ENCODE measurements at regions not wholly inside any gene's neighbourhood (a gene's known extent, or its start where the extent isn't known, plus 50 kb on each side); places are given as distances from the start of the nearest gene placed in this dataset.

- TF ChIP-seq CTCF (IDR thresholded peaks at IDR 0.05; ENCODE audit: low read depth, low read length, missing control alignments) = no peak
- H3K4me3 ChIP-seq (replicated peaks; ENCODE audit: low read depth, low read length) = no peak overlapping the region
- DNase-seq (ENCODE audit: extremely low read depth, low read depth) = no peak
Observed at GRCh38 chr2:118167026-118167425, 78.8 kb downstream of the INSIG2 start.

- DNase-seq (ENCODE audit: extremely low read depth, low read depth) = no peak
- no peak for TF ChIP-seq CTCF (IDR thresholded peaks at IDR 0.05; ENCODE audit: low read depth, low read length, missing control alignments)
- no peak overlapping the region for H3K4me3 ChIP-seq (replicated peaks; ENCODE audit: low read depth, low read length)
Observed at GRCh38 chr2:118166242-118166641, 78.0 kb downstream of the INSIG2 start.

- DNase-seq (ENCODE audit: extremely low read depth, low read depth) = no peak
- no peak overlapping the region for H3K4me3 ChIP-seq (replicated peaks; ENCODE audit: low read depth, low read length)
- no peak for TF ChIP-seq CTCF (IDR thresholded peaks at IDR 0.05; ENCODE audit: low read depth, low read length, missing control alignments)
Observed at GRCh38 chr2:118165595-118165994, 77.3 kb downstream of the INSIG2 start.
